ENCODE measurements at regions not wholly inside any gene's neighbourhood (a gene's known extent, or its start where the extent isn't known, plus 50 kb on each side); places are given as distances from the start of the nearest gene placed in this dataset.

DNA sequence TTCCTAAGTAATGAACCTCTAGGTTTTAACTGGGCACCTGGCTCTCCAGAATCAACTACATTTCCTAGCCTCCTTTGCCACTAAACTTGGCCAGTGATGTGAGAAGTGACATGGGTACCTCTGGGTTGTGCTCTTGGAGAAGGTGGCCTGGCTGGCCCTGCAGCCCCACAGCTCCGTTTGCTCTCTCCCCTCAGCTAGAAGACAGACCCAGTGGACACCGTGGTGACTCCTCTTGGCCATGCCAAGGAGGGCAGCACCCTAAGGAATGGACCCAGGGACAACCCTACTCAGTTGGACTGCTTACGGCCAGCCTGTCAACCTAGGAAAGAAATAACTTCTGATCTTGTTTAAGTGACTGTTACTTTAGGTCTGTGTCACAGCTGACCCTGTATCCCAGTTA is 151.4 kb downstream of the TMEM132E start:
- H3K9me3 Mint-ChIP-seq = no peaks in the 10 kb centered on the region
- H3K4me1 Mint-ChIP-seq (ENCODE audit: low read depth) = no peaks in the 10 kb centered on the region
- H3K36me3 Mint-ChIP-seq (ENCODE audit: low read depth) = no peaks in the 10 kb centered on the region
- no peak overlapping the region for H3K4me3 Mint-ChIP-seq
- H3K27me3 Mint-ChIP-seq = peaks cover 5% of the 10 kb centered on the region
- intact Hi-C loops (cut with micrococcal nuclease) = no loop called here
- no peak overlapping the region for H3K27ac Mint-ChIP-seq

DNA sequence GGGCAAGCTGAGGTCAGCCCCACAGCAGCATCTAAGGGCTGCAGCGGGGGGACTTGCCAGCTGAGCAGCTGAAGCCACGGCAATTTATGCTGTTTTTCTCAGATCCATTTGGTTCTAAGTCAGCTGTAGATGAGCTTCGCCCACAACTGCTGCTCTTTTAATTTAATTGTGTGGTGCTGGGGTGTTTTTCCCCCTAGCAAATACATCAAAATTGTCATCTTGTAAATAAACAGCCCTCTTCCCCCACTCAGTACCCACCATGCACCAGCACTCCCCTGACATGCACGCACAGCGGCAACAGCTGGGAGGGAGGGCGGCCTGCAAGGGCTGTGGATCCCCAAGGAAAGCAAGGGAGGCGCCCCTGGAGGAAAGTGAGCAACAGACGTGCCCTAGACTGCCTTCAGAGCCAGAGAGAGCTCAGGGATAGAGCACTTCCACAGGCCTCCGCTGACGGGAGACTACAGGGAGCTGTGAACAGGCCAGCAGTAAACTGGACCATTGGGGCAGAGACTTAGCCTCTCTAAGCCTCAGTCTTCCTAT is 149.5 kb downstream of the TMEM132E start:
- peaks cover 3% of the 10 kb centered on the region for H3K27me3 Mint-ChIP-seq
- H3K36me3 Mint-ChIP-seq (ENCODE audit: low read depth) = no peaks in the 10 kb centered on the region
- H3K9me3 Mint-ChIP-seq = no peaks in the 10 kb centered on the region
- no peak overlapping the region for H3K27ac Mint-ChIP-seq
- no peak overlapping the region for H3K4me3 Mint-ChIP-seq
- intact Hi-C loops (cut with micrococcal nuclease) = no loop called here
- no peaks in the 10 kb centered on the region for H3K4me1 Mint-ChIP-seq (ENCODE audit: low read depth)

DNA sequence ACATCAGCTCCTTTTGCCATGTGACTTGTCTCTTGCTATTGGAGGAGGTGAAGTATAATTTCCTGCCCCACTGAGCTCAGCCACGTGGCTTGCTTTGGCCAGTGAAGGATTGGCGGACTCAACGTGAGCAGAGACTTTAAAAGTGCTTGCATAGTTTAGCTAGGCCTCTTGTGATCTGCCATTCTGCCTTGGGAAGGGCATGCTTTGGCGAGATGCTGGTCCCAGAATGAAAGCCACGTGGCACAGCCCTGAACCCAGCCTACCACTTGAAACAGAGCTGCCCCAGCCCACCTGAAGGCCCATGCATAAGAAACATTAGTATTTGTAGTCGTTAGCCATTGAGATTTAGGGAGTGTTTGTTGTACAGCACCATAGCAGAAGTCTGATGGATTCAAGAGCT is 148.2 kb downstream of the TMEM132E start:
- Mint-ChIP-seq H3K27me3 (peaks cover 8% of the 10 kb centered on the region), H3K9me3 (no peaks in the 10 kb centered on the region)
- intact Hi-C loops (cut with micrococcal nuclease) = no loop called here

GRCh38 chr17:34726536-34727384 is 147.4 kb downstream of the TMEM132E start:
- Mint-ChIP-seq H3K4me1 (ENCODE audit: low read depth) (no peaks in the 10 kb centered on the region), H3K27me3 (peaks cover 8% of the 10 kb centered on the region), H3K27ac (no peak overlapping the region), H3K9me3 (no peaks in the 10 kb centered on the region), H3K4me3 (no peak overlapping the region), H3K36me3 (ENCODE audit: low read depth) (no peaks in the 10 kb centered on the region)
- intact Hi-C loops (cut with micrococcal nuclease) = no loop called here

More for the DNA sequence above, 148.2 kb downstream of the TMEM132E start:
- Mint-ChIP-seq H3K27ac (no peak overlapping the region), H3K4me1 (ENCODE audit: low read depth) (no peaks in the 10 kb centered on the region), H3K4me3 (no peak overlapping the region), H3K36me3 (ENCODE audit: low read depth) (no peaks in the 10 kb centered on the region)

- Mint-ChIP-seq H3K27me3 (peaks cover 10% of the 10 kb centered on the region), H3K9me3 (no peaks in the 10 kb centered on the region), H3K36me3 (ENCODE audit: low read depth) (no peaks in the 10 kb centered on the region), H3K4me3 (no peak overlapping the region), H3K27ac (no peak overlapping the region), H3K4me1 (ENCODE audit: low read depth) (no peaks in the 10 kb centered on the region)
- intact Hi-C loops (cut with micrococcal nuclease) = no loop called here
Measured at GRCh38 chr17:34725725-34726124, 146.3 kb downstream of the TMEM132E start.

DNA sequence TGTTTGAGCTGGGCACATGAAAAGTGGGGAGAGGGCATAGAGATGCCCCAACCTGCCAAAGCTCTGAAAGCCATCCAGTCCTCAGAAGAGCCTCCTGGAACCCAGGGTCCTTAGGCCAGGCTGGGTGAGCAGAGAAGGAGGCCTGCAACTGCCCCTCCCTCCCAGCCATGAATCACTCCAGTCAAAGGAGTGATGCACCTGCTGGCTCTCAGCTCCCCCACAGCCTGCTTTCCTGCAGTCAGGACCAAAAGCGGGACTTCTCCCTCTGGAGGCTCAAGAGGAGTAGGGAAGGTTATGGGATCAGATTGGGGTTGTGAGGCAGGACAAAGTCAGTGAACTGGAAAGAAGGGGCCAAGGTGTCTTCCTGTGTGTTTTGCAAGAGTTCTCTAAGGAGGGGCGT is 145.6 kb downstream of the TMEM132E start:
- no peaks in the 10 kb centered on the region for H3K9me3 Mint-ChIP-seq
- H3K27me3 Mint-ChIP-seq = peaks cover 10% of the 10 kb centered on the region
- H3K36me3 Mint-ChIP-seq (ENCODE audit: low read depth) = no peaks in the 10 kb centered on the region
- no peak overlapping the region for H3K4me3 Mint-ChIP-seq
- H3K27ac Mint-ChIP-seq = no peak overlapping the region
- H3K4me1 Mint-ChIP-seq (ENCODE audit: low read depth) = no peaks in the 10 kb centered on the region
- intact Hi-C loops (cut with micrococcal nuclease) = no loop called here

DNA sequence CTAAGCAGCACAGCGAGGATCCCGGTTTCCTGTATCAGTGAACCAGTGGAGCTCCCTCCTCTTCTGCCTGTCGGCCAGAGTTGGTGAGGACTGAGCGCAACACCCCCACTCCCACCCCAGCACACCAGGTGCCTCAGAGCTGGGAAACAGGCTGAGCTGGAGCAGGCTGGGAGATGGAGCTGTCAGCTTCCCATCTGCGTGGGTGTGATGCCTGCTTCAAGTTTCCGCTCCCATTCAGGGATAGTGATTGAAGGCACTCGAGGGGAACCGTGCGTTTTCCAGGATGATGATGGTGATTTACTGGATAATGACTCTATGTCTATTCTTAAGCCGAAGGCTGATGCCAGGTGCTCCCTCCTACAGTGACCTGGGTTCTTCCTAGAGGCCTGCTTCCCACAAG is 144.5 kb downstream of the TMEM132E start:
- intact Hi-C loops (cut with micrococcal nuclease) = no loop called here
- no peaks in the 10 kb centered on the region for H3K9me3 Mint-ChIP-seq
- H3K27ac Mint-ChIP-seq = no peak overlapping the region
- H3K36me3 Mint-ChIP-seq (ENCODE audit: low read depth) = no peaks in the 10 kb centered on the region
- H3K27me3 Mint-ChIP-seq = peaks cover 9% of the 10 kb centered on the region
- H3K4me1 Mint-ChIP-seq (ENCODE audit: low read depth) = no peaks in the 10 kb centered on the region
- no peak overlapping the region for H3K4me3 Mint-ChIP-seq

DNA sequence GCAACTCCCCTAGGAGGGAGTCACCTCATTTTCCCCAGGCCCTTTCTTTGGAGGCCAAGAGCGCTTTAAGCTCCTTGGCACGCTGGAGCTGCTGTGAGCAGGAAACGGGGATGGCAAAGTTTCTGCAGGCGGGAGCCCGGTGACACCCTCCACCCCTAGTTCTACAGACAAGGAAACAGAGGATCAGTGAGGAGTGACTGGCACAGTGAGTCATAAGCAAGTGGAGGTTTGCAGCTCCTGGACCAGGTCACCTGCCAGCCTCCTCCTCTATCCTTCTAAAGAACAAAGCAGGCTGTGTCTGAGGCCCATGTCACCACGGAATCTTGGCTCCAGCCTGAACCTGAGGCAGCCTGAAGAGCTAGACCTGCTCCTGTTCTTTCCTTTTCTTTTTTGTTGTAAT is 141.9 kb downstream of the TMEM132E start:
- intact Hi-C loops (cut with micrococcal nuclease) = no loop called here
- Mint-ChIP-seq H3K27me3 (peaks cover 7% of the 10 kb centered on the region), H3K4me3 (no peak overlapping the region), H3K9me3 (no peaks in the 10 kb centered on the region), H3K36me3 (ENCODE audit: low read depth) (no peaks in the 10 kb centered on the region), H3K27ac (no peak overlapping the region), H3K4me1 (ENCODE audit: low read depth) (no peaks in the 10 kb centered on the region)

DNA sequence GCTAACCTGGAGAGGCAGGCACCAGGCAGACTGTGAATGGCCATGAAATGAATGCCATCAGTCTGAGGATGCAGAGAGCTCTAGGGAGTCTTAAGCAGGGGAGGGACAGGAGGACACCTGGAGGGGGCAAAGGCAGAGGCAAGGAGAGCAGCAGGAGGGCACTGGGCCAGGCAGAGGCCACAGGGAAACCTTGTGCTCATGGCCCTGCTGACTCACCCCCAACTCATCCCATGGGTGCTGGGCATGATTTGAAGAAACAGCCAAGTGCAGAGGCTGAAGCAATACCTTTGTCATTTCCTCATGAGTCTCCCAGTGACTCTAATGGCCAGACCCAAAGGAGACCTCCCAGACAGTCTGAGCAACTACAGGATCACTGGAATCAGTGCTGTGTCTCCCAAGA is 141.4 kb downstream of the TMEM132E start:
- no peaks in the 10 kb centered on the region for H3K36me3 Mint-ChIP-seq (ENCODE audit: low read depth)
- peaks cover 8% of the 10 kb centered on the region for H3K27me3 Mint-ChIP-seq
- H3K4me3 Mint-ChIP-seq = no peak overlapping the region
- no peak overlapping the region for H3K27ac Mint-ChIP-seq
- intact Hi-C loops (cut with micrococcal nuclease) = no loop called here
- H3K9me3 Mint-ChIP-seq = no peaks in the 10 kb centered on the region
- H3K4me1 Mint-ChIP-seq (ENCODE audit: low read depth) = no peaks in the 10 kb centered on the region

DNA sequence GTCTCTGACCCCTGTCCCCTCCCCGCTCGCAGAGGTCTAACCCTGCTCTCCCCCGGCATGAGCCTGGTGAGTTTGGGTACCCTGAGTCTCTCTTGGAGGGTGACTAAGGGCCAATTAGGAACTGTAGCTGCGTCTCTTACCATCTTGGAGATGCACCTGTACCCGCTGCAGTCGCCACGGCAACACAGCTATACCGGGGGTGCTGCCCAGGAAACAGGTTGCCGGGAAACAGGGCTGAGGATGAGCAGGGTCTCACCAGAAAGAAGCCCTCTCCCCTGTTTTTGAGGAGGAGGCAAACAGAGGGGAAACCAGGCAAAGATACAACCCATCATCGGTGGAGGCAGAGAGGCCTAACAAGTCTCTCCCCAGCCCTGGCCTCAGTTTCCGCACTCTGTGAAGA is 140.2 kb downstream of the TMEM132E start:
- no peak overlapping the region for H3K27ac Mint-ChIP-seq
- H3K36me3 Mint-ChIP-seq (ENCODE audit: low read depth) = no peaks in the 10 kb centered on the region
- H3K4me1 Mint-ChIP-seq (ENCODE audit: low read depth) = no peaks in the 10 kb centered on the region
- H3K9me3 Mint-ChIP-seq = no peaks in the 10 kb centered on the region
- intact Hi-C loops (cut with micrococcal nuclease) = no loop called here
- H3K4me3 Mint-ChIP-seq = no peak overlapping the region
- peaks cover 15% of the 10 kb centered on the region for H3K27me3 Mint-ChIP-seq

DNA sequence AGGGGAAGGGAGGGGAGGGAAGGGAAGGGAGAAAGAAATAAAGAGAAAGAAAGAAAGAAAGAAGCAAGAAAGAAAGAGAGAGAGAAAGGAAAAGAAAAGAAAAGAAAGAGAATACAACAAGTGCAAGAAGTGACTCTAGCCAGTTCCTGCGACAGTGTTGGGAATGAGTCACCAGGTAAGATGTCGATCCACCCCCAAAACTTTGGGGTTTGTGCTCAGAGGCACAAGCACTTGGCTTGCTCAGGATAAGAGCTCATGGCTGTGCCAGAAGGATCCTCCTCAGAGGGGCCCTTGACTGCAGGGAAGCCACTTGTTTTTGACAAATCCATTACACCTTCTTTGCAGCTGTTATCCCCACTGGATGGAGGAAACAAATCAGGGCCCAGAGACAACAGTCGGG is 137.7 kb downstream of the TMEM132E start:
- Mint-ChIP-seq H3K36me3 (ENCODE audit: low read depth) (no peaks in the 10 kb centered on the region), H3K4me3 (no peak overlapping the region), H3K27me3 (peaks cover 9% of the 10 kb centered on the region)

GRCh38 chr17:34716291-34716690 is 136.9 kb downstream of the TMEM132E start:
- Mint-ChIP-seq H3K36me3 (ENCODE audit: low read depth) (no peaks in the 10 kb centered on the region), H3K27ac (no peak overlapping the region), H3K4me3 (no peak overlapping the region), H3K9me3 (no peaks in the 10 kb centered on the region), H3K4me1 (ENCODE audit: low read depth) (no peaks in the 10 kb centered on the region), H3K27me3 (peaks cover 11% of the 10 kb centered on the region)
- intact Hi-C loops (cut with micrococcal nuclease) = no loop called here

More for the DNA sequence above, 137.7 kb downstream of the TMEM132E start:
- Mint-ChIP-seq H3K27ac (no peak overlapping the region), H3K9me3 (no peaks in the 10 kb centered on the region), H3K4me1 (ENCODE audit: low read depth) (no peaks in the 10 kb centered on the region)
- intact Hi-C loops (cut with micrococcal nuclease) = no loop called here

GRCh38 chr17:34715504-34715903 is 136.1 kb downstream of the TMEM132E start:
- Mint-ChIP-seq H3K4me3 (no peak overlapping the region), H3K36me3 (ENCODE audit: low read depth) (no peaks in the 10 kb centered on the region), H3K9me3 (no peaks in the 10 kb centered on the region), H3K27me3 (peaks cover 9% of the 10 kb centered on the region), H3K4me1 (ENCODE audit: low read depth) (no peaks in the 10 kb centered on the region), H3K27ac (no peak overlapping the region)
- intact Hi-C loops (cut with micrococcal nuclease) = no loop called here

- Mint-ChIP-seq H3K9me3 (no peaks in the 10 kb centered on the region), H3K4me3 (no peak overlapping the region), H3K4me1 (ENCODE audit: low read depth) (no peaks in the 10 kb centered on the region), H3K36me3 (ENCODE audit: low read depth) (no peaks in the 10 kb centered on the region), H3K27me3 (peaks cover 9% of the 10 kb centered on the region), H3K27ac (no peak overlapping the region)
- intact Hi-C loops (cut with micrococcal nuclease) = no loop called here
Measured at GRCh38 chr17:34714475-34715410, 135.4 kb downstream of the TMEM132E start.
